Peyer's patch (tissue), 4 donors: ENCODE measurements at regions not wholly inside any gene's neighbourhood (a gene's known extent, or its start where the extent isn't known, plus 50 kb on each side); places are given as distances from the start of the nearest gene placed in this dataset.
"Not testable (repeated sequence)": the region's sequence is repeated elsewhere in the genome, so short reads cannot be mapped to it uniquely, and the experiment has no call there.

Experiments
- DNase-seq, 3 donors: peaks; one replicate each; pipeline ENCODE4 v3.0.0-alpha.2; 2017 to 2019
- H3K27ac ChIP-seq, 4 donors: fragments of 200-600 bp; sonication (generic); one replicate each; pipeline ENCODE4 v1.5.1; 2016 to 2019
- H3K27me3 ChIP-seq, 2 donors: fragments of 200-600 bp; sonication (generic); one replicate each; pipeline ENCODE4 v1.5.1; 2019
- H3K36me3 ChIP-seq, 3 donors: fragments of 200-600 bp; sonication (generic); one replicate each; pipeline ENCODE4 v1.5.1; 2016 to 2019
- H3K4me1 ChIP-seq, 4 donors: fragments of 200-600 bp; sonication (generic); one replicate each; pipeline ENCODE4 v1.5.1; 2016 to 2019
- H3K4me3 ChIP-seq, 4 donors: fragments of 200-600 bp; sonication (generic); 1 replicate in 3 of 4; 2 replicates in 1 of 4; pipeline ENCODE4 v1.5.1; 2016 to 2019; ENCODE audit warnings: mild to moderate bottlenecking in 1 of 4
- H3K9me3 ChIP-seq, 4 donors: fragments of 200-600 bp; sonication (generic); one replicate each; pipeline ENCODE4 v1.5.1; 2016 to 2019; ENCODE audit warnings: mild to moderate bottlenecking in 1 of 4
- POLR2A ChIP-seq, 2 donors: fragments of 450-650 bp; IDR thresholded peaks; one replicate each; pipeline ENCODE4 v1.5.1; 2017; ENCODE audit warnings: antibody characterized with exemption in 2 of 2, mild to moderate bottlenecking in 2 of 2, moderate library complexity in 2 of 2
- TF ChIP-seq, protein P1 (sequence below), 6 experiments: fragments of 450-650 bp in 4 of 6; fragments of 200-600 bp in 2 of 6; sonication (generic) in 1 of 6; IDR thresholded peaks; one replicate each; pipeline ENCODE4 v1.5.1; 2017 to 2019; ENCODE audit warnings: antibody characterized with exemption in 6 of 6, mild to moderate bottlenecking in 3 of 6, moderate library complexity in 1 of 6

DNA sequence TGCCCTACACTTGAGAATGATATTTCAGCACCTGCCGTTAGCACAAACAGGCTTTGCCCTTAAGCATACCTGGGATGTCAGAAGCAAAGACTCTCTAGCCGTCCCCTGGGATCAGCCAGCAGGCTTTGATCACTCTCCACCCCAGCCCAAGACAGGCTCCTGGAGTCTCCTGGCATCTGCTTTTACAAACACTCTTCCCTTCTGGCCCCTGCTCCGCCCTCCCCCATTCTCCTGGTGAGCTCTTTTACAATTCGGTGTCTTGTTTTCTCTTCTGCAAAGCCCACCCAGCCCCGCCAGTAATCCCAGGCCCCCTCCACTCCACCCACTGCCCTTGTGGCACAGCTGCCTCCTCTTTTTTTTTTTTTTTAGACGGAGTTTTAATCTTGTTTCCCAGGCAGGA lies 50.4 kb downstream of the KATNIP start:
- no peaks in the 10 kb centered on the region for H3K4me1 ChIP-seq
- no peaks in the 10 kb centered on the region for H3K36me3 ChIP-seq
- no peak for DNase-seq
- H3K27me3 ChIP-seq, result no peaks in the 10 kb centered on the region
- no peak overlapping the region for H3K27ac ChIP-seq
- TF ChIP-seq, protein P1, sequence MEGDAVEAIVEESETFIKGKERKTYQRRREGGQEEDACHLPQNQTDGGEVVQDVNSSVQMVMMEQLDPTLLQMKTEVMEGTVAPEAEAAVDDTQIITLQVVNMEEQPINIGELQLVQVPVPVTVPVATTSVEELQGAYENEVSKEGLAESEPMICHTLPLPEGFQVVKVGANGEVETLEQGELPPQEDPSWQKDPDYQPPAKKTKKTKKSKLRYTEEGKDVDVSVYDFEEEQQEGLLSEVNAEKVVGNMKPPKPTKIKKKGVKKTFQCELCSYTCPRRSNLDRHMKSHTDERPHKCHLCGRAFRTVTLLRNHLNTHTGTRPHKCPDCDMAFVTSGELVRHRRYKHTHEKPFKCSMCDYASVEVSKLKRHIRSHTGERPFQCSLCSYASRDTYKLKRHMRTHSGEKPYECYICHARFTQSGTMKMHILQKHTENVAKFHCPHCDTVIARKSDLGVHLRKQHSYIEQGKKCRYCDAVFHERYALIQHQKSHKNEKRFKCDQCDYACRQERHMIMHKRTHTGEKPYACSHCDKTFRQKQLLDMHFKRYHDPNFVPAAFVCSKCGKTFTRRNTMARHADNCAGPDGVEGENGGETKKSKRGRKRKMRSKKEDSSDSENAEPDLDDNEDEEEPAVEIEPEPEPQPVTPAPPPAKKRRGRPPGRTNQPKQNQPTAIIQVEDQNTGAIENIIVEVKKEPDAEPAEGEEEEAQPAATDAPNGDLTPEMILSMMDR (IDR thresholded peaks at IDR 0.05), result no peak
- TF ChIP-seq POLR2A (IDR thresholded peaks at IDR 0.05), result no peak
- H3K4me3 ChIP-seq, result no peak overlapping the region
- H3K9me3 ChIP-seq, result no peaks in the 10 kb centered on the region

DNA sequence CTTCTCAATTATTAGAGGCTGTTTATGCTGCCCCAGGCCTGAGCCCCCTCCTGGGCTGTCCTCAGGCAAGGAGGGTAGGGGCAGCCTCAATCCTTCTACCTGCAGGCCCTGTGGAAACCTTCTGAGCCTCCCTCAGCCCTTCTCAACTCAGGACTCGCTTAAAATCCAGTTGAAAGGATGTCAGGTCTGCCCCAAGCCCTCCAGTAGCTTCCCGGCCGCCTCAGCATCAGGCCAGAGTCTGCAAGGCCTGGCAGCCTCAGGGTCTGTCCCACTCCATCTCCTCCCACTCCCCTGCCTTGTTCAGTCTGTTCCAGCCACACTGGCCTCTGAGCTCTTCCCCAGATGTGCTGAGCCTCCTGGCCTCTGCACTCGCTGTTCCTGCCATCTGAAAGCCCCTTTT lies 52.2 kb downstream of the KATNIP start:
- no peak for DNase-seq
- Histone ChIP-seq H3K36me3 (no peaks in the 10 kb centered on the region), H3K9me3 (no peaks in the 10 kb centered on the region), H3K4me1 (no peaks in the 10 kb centered on the region), H3K27me3 (no peaks in the 10 kb centered on the region), H3K4me3 (no peak overlapping the region), H3K27ac (no peak overlapping the region)
- TF ChIP-seq, protein P1 (IDR thresholded peaks at IDR 0.05), result no peak
- no peak for TF ChIP-seq POLR2A (IDR thresholded peaks at IDR 0.05)

DNA sequence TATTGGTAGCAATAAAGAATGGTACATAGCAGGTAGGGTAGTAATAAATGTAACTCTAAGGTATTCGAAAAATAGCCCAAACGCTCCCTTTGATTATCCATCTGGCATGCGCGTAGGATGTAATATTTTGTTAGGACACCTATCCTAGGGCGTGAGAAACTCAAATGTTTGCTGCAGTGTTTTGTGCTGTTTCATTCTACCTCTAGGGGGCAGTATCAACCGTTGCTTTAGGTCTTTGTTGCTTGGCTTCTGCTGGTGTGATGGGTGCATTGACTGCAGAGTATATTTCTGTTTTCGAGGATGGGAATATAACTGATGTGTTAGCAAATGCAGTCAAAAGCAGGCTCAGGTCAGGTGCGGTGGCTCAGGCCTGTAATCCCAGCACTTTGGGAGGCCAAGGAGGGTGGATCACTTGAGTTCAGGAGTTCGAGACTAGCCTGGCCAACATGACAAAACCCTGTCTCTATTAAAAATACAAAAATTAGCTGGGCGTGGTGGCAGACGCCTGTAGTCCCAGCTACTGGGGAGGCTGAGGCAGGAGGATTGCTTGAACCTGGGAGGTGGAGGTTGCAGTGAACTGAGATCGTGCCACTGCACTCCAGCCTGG lies 55.7 kb downstream of the KATNIP start:
- not testable (repeated sequence) for H3K27me3 ChIP-seq, DNase-seq, H3K4me1 ChIP-seq, H3K9me3 ChIP-seq, H3K27ac ChIP-seq, H3K4me3 ChIP-seq, H3K36me3 ChIP-seq
- TF ChIP-seq, protein P1 (IDR thresholded peaks at IDR 0.05), result peak in 5 of 6 experiments; percentile 9 to 82 (median 76)

DNA sequence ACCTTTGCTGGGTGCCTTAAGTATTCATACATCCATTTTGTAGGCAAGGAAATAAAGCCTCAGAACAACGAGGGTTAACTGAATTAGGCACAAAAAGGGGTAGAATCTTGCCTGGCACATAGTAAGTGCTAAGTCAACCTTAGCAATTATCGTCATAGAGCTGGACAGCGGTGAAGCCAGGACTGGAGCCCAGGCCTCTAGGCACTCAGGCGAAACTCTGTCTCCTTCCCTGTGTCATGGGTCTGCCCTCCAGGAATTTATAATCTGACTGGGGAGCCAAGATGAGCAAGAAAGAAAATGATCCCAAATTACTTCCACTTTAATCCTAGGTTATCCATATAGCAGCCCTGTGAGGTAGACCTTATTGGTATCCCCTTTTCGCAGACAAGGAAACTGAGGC lies 61.4 kb downstream of the KATNIP start:
- Histone ChIP-seq H3K36me3 (no peaks in the 10 kb centered on the region), H3K27me3 (no peaks in the 10 kb centered on the region), H3K4me3 (no peak overlapping the region), H3K4me1 (no peaks in the 10 kb centered on the region), H3K27ac (no peak overlapping the region), H3K9me3 (no peaks in the 10 kb centered on the region)
- TF ChIP-seq POLR2A (IDR thresholded peaks at IDR 0.05), result no peak
- TF ChIP-seq, protein P1 (IDR thresholded peaks at IDR 0.05), result no peak
- DNase-seq, result no peak

DNA sequence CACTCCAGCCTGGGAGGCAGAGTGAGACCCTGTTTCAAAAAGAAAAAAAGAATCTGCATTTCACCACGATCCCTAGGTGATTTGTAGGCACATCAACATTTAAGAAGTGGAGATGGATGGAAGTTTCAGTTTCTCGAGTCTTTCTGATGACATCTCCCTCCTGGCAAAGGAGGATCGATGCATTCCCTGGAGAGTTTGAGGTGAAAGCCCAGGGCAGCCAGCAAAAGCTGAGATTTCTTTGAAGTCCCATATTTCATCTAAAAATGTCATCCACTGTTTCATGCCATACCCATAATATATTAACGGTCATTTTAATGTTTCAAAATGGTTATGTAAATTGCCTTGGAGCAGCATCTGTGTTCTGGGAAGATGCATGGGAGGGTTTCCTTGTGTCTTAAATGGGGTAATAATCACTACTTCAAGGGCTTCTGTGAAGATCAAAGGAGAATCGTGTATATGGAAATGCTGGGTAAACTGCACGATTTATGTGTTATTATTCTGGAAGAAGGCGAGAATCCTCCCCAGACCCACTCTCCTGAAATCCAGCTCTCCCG lies 63.4 kb downstream of the KATNIP start:
- H3K36me3 ChIP-seq, result peaks cover 0 to 1% (median 0%) of the 10 kb centered on the region in 3 donors

More for the DNA sequence above, 63.4 kb downstream of the KATNIP start:
- TF ChIP-seq, protein P1 (IDR thresholded peaks at IDR 0.05), result no peak
- TF ChIP-seq POLR2A (IDR thresholded peaks at IDR 0.05), result no peak
- Histone ChIP-seq H3K4me3 (no peak overlapping the region), H3K4me1 (no peaks in the 10 kb centered on the region), H3K9me3 (no peaks in the 10 kb centered on the region), H3K27ac (no peak overlapping the region), H3K27me3 (no peaks in the 10 kb centered on the region)
- no peak for DNase-seq
